ENCODE measurements at regions not wholly inside any gene's neighbourhood (a gene's known extent, or its start where the extent isn't known, plus 50 kb on each side); places are given as distances from the start of the nearest gene placed in this dataset.

DNA sequence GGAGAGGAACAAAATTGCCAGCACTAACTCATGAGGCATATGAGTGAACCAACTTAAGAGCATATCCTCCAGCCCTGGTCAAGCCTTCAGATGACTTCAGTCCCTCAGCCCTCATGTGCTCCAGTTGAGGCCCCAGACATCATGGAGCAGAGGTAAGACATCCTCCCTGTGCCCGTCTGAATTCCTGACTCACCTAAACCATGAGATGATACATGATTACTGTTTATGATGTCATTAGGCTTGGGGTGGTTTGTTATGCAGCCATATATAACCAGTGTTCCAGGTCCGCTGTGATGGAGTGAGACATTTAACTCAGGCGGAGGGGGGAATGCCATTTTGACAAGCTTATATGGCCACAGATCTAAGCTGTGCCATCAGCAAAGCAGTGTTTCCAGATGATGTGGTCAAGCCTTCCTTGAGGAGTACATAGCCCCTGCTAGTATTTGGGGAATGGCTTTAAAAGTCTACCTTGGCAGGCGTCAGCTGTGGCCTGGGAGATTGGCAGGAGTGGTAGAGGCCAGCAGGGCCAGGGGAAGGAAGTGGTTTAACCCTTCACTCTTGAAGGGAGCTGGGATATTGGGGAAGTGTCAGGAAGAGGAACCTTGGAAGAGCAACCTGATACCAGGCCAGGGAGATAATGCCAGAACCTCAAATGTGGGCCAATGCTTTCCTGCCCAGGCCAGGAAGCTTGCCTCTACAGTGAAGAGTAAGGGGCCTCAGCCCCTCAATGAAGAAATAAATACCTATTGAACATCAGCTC lies 343.0 kb upstream of the PODXL start:
- 100% methylated on average over 3 of the region's 4 CpGs for WGBS (ENCODE audit: insufficient coverage)
- Histone ChIP-seq H3K4me1 (ENCODE audit: control extremely low read depth in 1 of 4, control insufficient read depth in 4 of 4, insufficient read depth in 4 of 4, low read length in 3 of 4) (peaks cover 0 to 5% (median 0%) of the 10 kb centered on the region in 4 experiments), H3K27ac (ENCODE audit: insufficient read depth in 1 of 2, low read depth in 1 of 2, low read length in 2 of 2, poor library complexity in 1 of 2, severe bottlenecking in 2 of 2) (no peak overlapping the region), H3K4me3 (ENCODE audit: control insufficient read depth in 1 of 7, extremely low read depth in 1 of 7, insufficient read depth in 4 of 7, low read depth in 2 of 7, low read length in 6 of 7) (no peak overlapping the region), H3K27me3 (replicated peaks in 2 of 5; ENCODE audit: control insufficient read depth in 4 of 5, insufficient read depth in 5 of 5, low read length in 4 of 5) (peaks cover 0 to 6% (median 0%) of the 10 kb centered on the region in 5 experiments), H3K36me3 (ENCODE audit: control insufficient read depth in 4 of 4, insufficient read depth in 4 of 4, low read length in 3 of 4) (no peaks in the 10 kb centered on the region), H3K9me3 (ENCODE audit: control extremely low read depth in 1 of 5, control insufficient read depth in 4 of 5, insufficient read depth in 2 of 5, low read depth in 1 of 5, low read length in 4 of 5) (peaks cover 0 to 6% (median 2%) of the 10 kb centered on the region in 5 experiments)
- DNase-seq, result no peak
- ChIA-PET CTCF (no interaction called here), POLR2A (no interaction called here)

- ChIA-PET CTCF (no interaction called here), POLR2A (no interaction called here)
- H3K36me3 ChIP-seq (ENCODE audit: control insufficient read depth in 4 of 4, insufficient read depth in 4 of 4, low read length in 3 of 4), result no peaks in the 10 kb centered on the region
- H3K4me1 ChIP-seq (ENCODE audit: control extremely low read depth in 1 of 4, control insufficient read depth in 4 of 4, insufficient read depth in 4 of 4, low read length in 3 of 4), result peaks cover 0 to 5% (median 0%) of the 10 kb centered on the region in 4 experiments
- no peak for DNase-seq
- no peak overlapping the region for H3K4me3 ChIP-seq (ENCODE audit: control insufficient read depth in 1 of 7, extremely low read depth in 1 of 7, insufficient read depth in 4 of 7, low read depth in 2 of 7, low read length in 6 of 7)
- peaks cover 0 to 5% (median 0%) of the 10 kb centered on the region in 5 experiments for H3K27me3 ChIP-seq (replicated peaks in 2 of 5; ENCODE audit: control insufficient read depth in 4 of 5, insufficient read depth in 5 of 5, low read length in 4 of 5)
- peaks cover 0 to 6% (median 0%) of the 10 kb centered on the region in 5 experiments for H3K9me3 ChIP-seq (ENCODE audit: control extremely low read depth in 1 of 5, control insufficient read depth in 4 of 5, insufficient read depth in 2 of 5, low read depth in 1 of 5, low read length in 4 of 5)
- WGBS (ENCODE audit: insufficient coverage), result no CpG with 5 or more reads among the region's 3 CpGs
- H3K27ac ChIP-seq (ENCODE audit: insufficient read depth in 1 of 2, low read depth in 1 of 2, low read length in 2 of 2, poor library complexity in 1 of 2, severe bottlenecking in 2 of 2), result no peak overlapping the region
Observed at GRCh38 chr7:131898418-131898817, 342.0 kb upstream of the PODXL start.

DNA sequence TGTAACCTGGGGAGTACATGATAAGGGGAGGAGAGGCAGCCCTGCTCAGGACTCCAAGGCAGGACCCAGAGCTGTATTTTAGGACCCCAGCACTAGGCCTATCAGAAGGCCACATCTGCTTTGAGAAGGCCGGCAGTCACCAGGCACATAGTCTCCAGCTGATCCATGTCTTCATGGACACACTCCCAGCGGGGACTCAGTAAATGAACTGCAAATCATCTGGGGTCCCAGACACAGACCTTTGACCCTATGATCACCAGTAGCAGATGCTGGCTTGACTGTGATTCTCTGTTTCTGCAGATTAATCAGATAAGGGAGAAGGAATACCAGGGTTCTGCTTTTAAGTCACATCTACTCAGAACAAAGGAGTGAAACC lies 341.4 kb upstream of the PODXL start:
- CTCF ChIA-PET, result interaction anchor here (0.5 kb wide), 1 partner anchor 8 kb away, joined by 4 read pairs; no protein-coding TSS in a partner anchor

GRCh38 chr7:131897016-131897789 lies 340.8 kb upstream of the PODXL start:
- Histone ChIP-seq H3K36me3 (ENCODE audit: control insufficient read depth in 4 of 4, insufficient read depth in 4 of 4, low read length in 3 of 4) (no peaks in the 10 kb centered on the region), H3K27ac (ENCODE audit: insufficient read depth in 1 of 2, low read depth in 1 of 2, low read length in 2 of 2, poor library complexity in 1 of 2, severe bottlenecking in 2 of 2) (no peak overlapping the region), H3K27me3 (replicated peaks in 2 of 5; ENCODE audit: control insufficient read depth in 4 of 5, insufficient read depth in 5 of 5, low read length in 4 of 5) (peaks cover 0 to 5% (median 0%) of the 10 kb centered on the region in 5 experiments), H3K9me3 (ENCODE audit: control extremely low read depth in 1 of 5, control insufficient read depth in 4 of 5, insufficient read depth in 2 of 5, low read depth in 1 of 5, low read length in 4 of 5) (peaks cover 0 to 5% (median 0%) of the 10 kb centered on the region in 5 experiments), H3K4me3 (ENCODE audit: control insufficient read depth in 1 of 7, extremely low read depth in 1 of 7, insufficient read depth in 4 of 7, low read depth in 2 of 7, low read length in 6 of 7) (no peak overlapping the region), H3K4me1 (ENCODE audit: control extremely low read depth in 1 of 4, control insufficient read depth in 4 of 4, insufficient read depth in 4 of 4, low read length in 3 of 4) (peaks cover 0 to 5% (median 0%) of the 10 kb centered on the region in 4 experiments)
- ChIA-PET CTCF (interaction anchor here (0.5 to 0.6 kb wide), 2 partner anchors 9 to 29 kb away, joined by 3 to 4 read pairs; no protein-coding TSS in a partner anchor), POLR2A (no interaction called here)
- WGBS (ENCODE audit: insufficient coverage), result 81% methylated on average over 4 of the region's 6 CpGs
- DNase-seq, result no peak

More for the DNA sequence above, 341.4 kb upstream of the PODXL start:
- Histone ChIP-seq H3K9me3 (ENCODE audit: control extremely low read depth in 1 of 5, control insufficient read depth in 4 of 5, insufficient read depth in 2 of 5, low read depth in 1 of 5, low read length in 4 of 5) (peaks cover 0 to 6% (median 0%) of the 10 kb centered on the region in 5 experiments), H3K27me3 (replicated peaks in 2 of 5; ENCODE audit: control insufficient read depth in 4 of 5, insufficient read depth in 5 of 5, low read length in 4 of 5) (peaks cover 0 to 5% (median 0%) of the 10 kb centered on the region in 5 experiments), H3K4me3 (ENCODE audit: control insufficient read depth in 1 of 7, extremely low read depth in 1 of 7, insufficient read depth in 4 of 7, low read depth in 2 of 7, low read length in 6 of 7) (no peak overlapping the region), H3K4me1 (ENCODE audit: control extremely low read depth in 1 of 4, control insufficient read depth in 4 of 4, insufficient read depth in 4 of 4, low read length in 3 of 4) (peaks cover 0 to 5% (median 0%) of the 10 kb centered on the region in 4 experiments), H3K27ac (ENCODE audit: insufficient read depth in 1 of 2, low read depth in 1 of 2, low read length in 2 of 2, poor library complexity in 1 of 2, severe bottlenecking in 2 of 2) (no peak overlapping the region), H3K36me3 (ENCODE audit: control insufficient read depth in 4 of 4, insufficient read depth in 4 of 4, low read length in 3 of 4) (no peaks in the 10 kb centered on the region)
- no peak for DNase-seq
- POLR2A ChIA-PET, result no interaction called here
- 100% methylated on average over 2 of the region's 2 CpGs for WGBS (ENCODE audit: insufficient coverage)

DNA sequence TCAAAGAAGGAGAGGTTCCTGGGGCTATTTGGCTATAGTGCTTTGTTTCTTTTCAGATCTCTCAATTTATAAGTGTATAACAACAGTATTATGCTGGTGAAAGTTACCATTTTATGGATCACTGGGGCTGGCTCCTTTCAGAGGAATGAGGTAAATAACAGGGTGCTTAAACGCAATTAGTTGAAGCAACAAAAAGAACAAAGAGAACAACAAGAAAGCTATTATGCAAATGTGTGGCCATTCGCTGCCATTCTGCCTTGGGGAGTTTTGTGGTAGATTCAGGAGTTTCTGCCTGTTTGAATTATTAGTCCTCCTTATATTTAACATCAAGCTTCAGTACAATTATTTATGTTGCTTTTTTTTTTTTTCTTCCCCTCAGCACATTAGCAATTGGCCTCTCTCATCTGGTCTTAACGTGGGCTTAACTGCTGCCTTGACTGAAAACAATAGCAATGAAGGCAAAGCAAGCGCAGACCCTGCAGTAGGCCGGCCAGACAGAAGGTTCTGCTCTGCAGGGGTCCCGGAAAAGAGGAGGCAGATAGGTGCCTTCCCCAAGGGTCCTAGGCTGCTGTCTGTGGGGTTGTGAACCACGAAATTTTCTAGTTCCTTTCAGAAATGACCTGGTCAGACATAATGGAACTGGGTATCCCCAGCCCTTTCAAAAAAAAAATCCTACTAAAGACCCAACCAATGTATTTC lies 339.9 kb upstream of the PODXL start:
- H3K4me3 ChIP-seq (ENCODE audit: control insufficient read depth in 1 of 7, extremely low read depth in 1 of 7, insufficient read depth in 4 of 7, low read depth in 2 of 7, low read length in 6 of 7), result no peak overlapping the region
- H3K27me3 ChIP-seq (replicated peaks in 2 of 5; ENCODE audit: control insufficient read depth in 4 of 5, insufficient read depth in 5 of 5, low read length in 4 of 5), result peaks cover 0 to 5% (median 0%) of the 10 kb centered on the region in 5 experiments
- H3K9me3 ChIP-seq (ENCODE audit: control extremely low read depth in 1 of 5, control insufficient read depth in 4 of 5, insufficient read depth in 2 of 5, low read depth in 1 of 5, low read length in 4 of 5), result no peaks in the 10 kb centered on the region
- no peak for DNase-seq
- H3K36me3 ChIP-seq (ENCODE audit: control insufficient read depth in 4 of 4, insufficient read depth in 4 of 4, low read length in 3 of 4), result no peaks in the 10 kb centered on the region
- CTCF ChIA-PET, result interaction anchor here (0.6 kb wide), 1 partner anchor 30 kb away, joined by 3 read pairs; no protein-coding TSS in a partner anchor
- WGBS (ENCODE audit: insufficient coverage), result 86% methylated on average over 4 of the region's 7 CpGs
- H3K27ac ChIP-seq (ENCODE audit: insufficient read depth in 1 of 2, low read depth in 1 of 2, low read length in 2 of 2, poor library complexity in 1 of 2, severe bottlenecking in 2 of 2), result no peak overlapping the region
- POLR2A ChIA-PET, result no interaction called here
- H3K4me1 ChIP-seq (ENCODE audit: control extremely low read depth in 1 of 4, control insufficient read depth in 4 of 4, insufficient read depth in 4 of 4, low read length in 3 of 4), result peaks cover 0 to 5% (median 0%) of the 10 kb centered on the region in 4 experiments

- POLR2A ChIA-PET, result no interaction called here
- 92% methylated on average over 1 of the region's 2 CpGs for WGBS (ENCODE audit: insufficient coverage)
- Histone ChIP-seq H3K4me1 (ENCODE audit: control extremely low read depth in 1 of 4, control insufficient read depth in 4 of 4, insufficient read depth in 4 of 4, low read length in 3 of 4) (peaks cover 0 to 7% (median 0%) of the 10 kb centered on the region in 4 experiments), H3K36me3 (ENCODE audit: control insufficient read depth in 4 of 4, insufficient read depth in 4 of 4, low read length in 3 of 4) (no peaks in the 10 kb centered on the region), H3K9me3 (ENCODE audit: control extremely low read depth in 1 of 5, control insufficient read depth in 4 of 5, insufficient read depth in 2 of 5, low read depth in 1 of 5, low read length in 4 of 5) (no peaks in the 10 kb centered on the region), H3K4me3 (ENCODE audit: control insufficient read depth in 1 of 7, extremely low read depth in 1 of 7, insufficient read depth in 4 of 7, low read depth in 2 of 7, low read length in 6 of 7) (no peak overlapping the region), H3K27ac (ENCODE audit: insufficient read depth in 1 of 2, low read depth in 1 of 2, low read length in 2 of 2, poor library complexity in 1 of 2, severe bottlenecking in 2 of 2) (no peak overlapping the region), H3K27me3 (replicated peaks in 2 of 5; ENCODE audit: control insufficient read depth in 4 of 5, insufficient read depth in 5 of 5, low read length in 4 of 5) (peaks cover 0 to 5% (median 0%) of the 10 kb centered on the region in 5 experiments)
- DNase-seq, result no peak
- CTCF ChIA-PET, result no interaction called here
Observed at GRCh38 chr7:131895541-131896164, 339.2 kb upstream of the PODXL start.

Data from common myeloid progenitor, CD34-positive (primary cell).